K562 (cell line): ENCODE measurements at regions not wholly inside any gene's neighbourhood (a gene's known extent, or its start where the extent isn't known, plus 50 kb on each side); places are given as distances from the start of the nearest gene placed in this dataset.

ENCODE experiments used
- ATAC-seq: fragments of 200-7000 bp; cut with Tn5 transposase; 3 replicates; pipeline ENCODE4 v1.9.1; 2020; ENCODE audit warnings: moderate library complexity
- BruUV-seq: library from RNA; stranded (reverse); fragments of 400-500 nt; replicated peaks from 2 replicates; lab custom pipeline; 2021; lab: Mats Ljungman, UMichigan
- CTCF ChIA-PET: fragments of 300-600 bp; formaldehyde crosslinking; extraction: SDS; loops from one replicate; lab custom pipeline; 2021; ENCODE audit warnings: low intra/inter-chr PET ratio; lab: Yijun Ruan, JAX
- POLR2A ChIA-PET: fragments of 300-600, 350-650 bp; sonication (Branson Sonifier 250); formaldehyde crosslinking; extraction: SDS; loops from one replicate; lab custom pipeline; 2021; ENCODE audit warnings: antibody characterized with exemption, inconsistent platforms; lab: Yijun Ruan, JAX
- DNase-seq, 4 experiments: peaks; one replicate each; pipeline versions ENCODE4 v3.0.0 to v3.0.0-alpha.2; 2011 to 2018; ENCODE audit warnings: low spot score in 3 of 4, mixed read lengths in 3 of 4; ENCODE audit errors: extremely low read depth in 1 of 4
- FAIRE-seq: peaks from 2 replicates; lab custom pipeline; 2011; peaks lifted over from hg19 to GRCh38; lab: Jason Lieb, UNC
- H2AFZ ChIP-seq: 2 replicates; pipeline ENCODE4 v1.6.0; 2011; ENCODE audit warnings: low read depth, low read length, control low read depth, inconsistent platforms
- H3K27ac ChIP-seq: fragments of 200-600 bp; 3 replicates; pipeline ENCODE4 v1.8.0; 2011; ENCODE audit warnings: low read depth, mild to moderate bottlenecking, control low read depth, inconsistent platforms, low read length, moderate library complexity, mixed read lengths; ENCODE audit errors: extremely low read depth
- H3K27me3 ChIP-seq, 2 experiments: fragments of 300-600 bp in 1 of 2; 2 replicates in 1 of 2; 3 replicates in 1 of 2; pipeline versions ENCODE4 v1.6.0 to v1.8.0; 2011; ENCODE audit warnings: inconsistent platforms in 2 of 2, low read length in 2 of 2, mild to moderate bottlenecking in 1 of 2, mixed read lengths in 1 of 2, moderate library complexity in 1 of 2; ENCODE audit not compliant: control insufficient read depth in 2 of 2, insufficient read depth in 2 of 2
- H3K36me3 ChIP-seq: fragments of 300-600 bp; 3 replicates; pipeline ENCODE4 v1.8.0; 2011; ENCODE audit warnings: mild to moderate bottlenecking, low read length, inconsistent platforms; ENCODE audit not compliant: control insufficient read depth, insufficient read depth
- H3K4me1 ChIP-seq, 2 experiments: fragments of 200-600 bp in 1 of 2; replicated peaks in 1 of 2; 2 replicates in 1 of 2; 3 replicates in 1 of 2; pipeline versions ENCODE4 v1.5.1 to v1.8.0; 2011; ENCODE audit warnings: inconsistent platforms in 2 of 2, low read length in 2 of 2, mild to moderate bottlenecking in 1 of 2, mixed read lengths in 1 of 2, moderate library complexity in 1 of 2; ENCODE audit not compliant: control insufficient read depth in 2 of 2, insufficient read depth in 2 of 2
- H3K4me2 ChIP-seq: 2 replicates; pipeline ENCODE4 v1.6.1; 2011; ENCODE audit warnings: low read length, control low read depth, inconsistent platforms, mixed read lengths; ENCODE audit not compliant: insufficient read depth
- H3K4me3 ChIP-seq: fragments of 200-600 bp; sonication (generic), shearing (Covaris generic); 2 replicates; pipeline ENCODE4 v1.5.1; 2016; ENCODE audit warnings: control low read depth, inconsistent platforms
- H3K79me2 ChIP-seq: fragments of 200-600 bp; 3 replicates; pipeline ENCODE4 v1.8.0; 2011; ENCODE audit warnings: low read length, inconsistent platforms; ENCODE audit not compliant: control insufficient read depth, insufficient read depth
- H3K9ac ChIP-seq, 2 experiments: 2 replicates each; pipeline versions ENCODE4 v1.6.0 to v1.6.1; 2011; ENCODE audit warnings: low read depth in 2 of 2, low read length in 2 of 2, control low read depth in 1 of 2, inconsistent platforms in 1 of 2, mild to moderate bottlenecking in 1 of 2, mixed read lengths in 1 of 2; ENCODE audit not compliant: insufficient read depth in 1 of 2
- H3K9me1 ChIP-seq: one replicate; pipeline ENCODE4 v1.6.0; 2011; ENCODE audit warnings: inconsistent platforms, mild to moderate bottlenecking, low read length, moderate library complexity; ENCODE audit not compliant: control insufficient read depth, insufficient read depth
- H3K9me3 ChIP-seq: replicated peaks from 2 replicates; pipeline ENCODE4 v1.5.1; 2011; ENCODE audit warnings: low read depth, low read length, inconsistent platforms; ENCODE audit not compliant: control insufficient read depth, insufficient read depth
- H4K20me1 ChIP-seq: replicated peaks from 2 replicates; pipeline ENCODE4 v1.6.1; 2011; ENCODE audit warnings: low read length, inconsistent platforms, mixed read lengths; ENCODE audit not compliant: control insufficient read depth, insufficient read depth
- ATF2 ChIP-seq: sonication (generic); formaldehyde crosslinking; IDR thresholded peaks from 2 replicates; pipeline ENCODE4 v1.8.1; 2022; ENCODE audit warnings: missing genetic modification reagents
- ELF2 ChIP-seq: fragments of 250-450 bp; sonication (Bioruptor Pico); IDR thresholded peaks from 2 replicates; pipeline ENCODE4 v1.5.0; 2021; ENCODE audit warnings: mild to moderate bottlenecking
- HES1 ChIP-seq: fragments of 450-650 bp; IDR thresholded peaks from 2 replicates; pipeline ENCODE4 v1.6.1; 2016; ENCODE audit warnings: low read depth, mild to moderate bottlenecking, moderate library complexity
- MLX ChIP-seq, 2 experiments: fragments of 450-650 bp in 1 of 2; sonication (generic) in 1 of 2; formaldehyde crosslinking; conservative IDR thresholded peaks; 2 replicates each; pipeline versions ENCODE4 v1.4.0 to v1.8.1; 2020 to 2022; ENCODE audit warnings: mild to moderate bottlenecking in 1 of 2, missing genetic modification reagents in 1 of 2
- NELFE ChIP-seq: IDR thresholded peaks from 2 replicates; pipeline ENCODE4 v1.6.1; 2011; ENCODE audit warnings: mild to moderate bottlenecking; ENCODE audit not compliant: insufficient read depth, insufficient read length
- PCBP2 ChIP-seq: fragments of 200-400 bp; formaldehyde crosslinking; IDR thresholded peaks from 2 replicates; pipeline ENCODE4 v1.6.1; 2018; ENCODE audit warnings: low read length, low read depth, mild to moderate bottlenecking, moderate library complexity; ENCODE audit not compliant: poor library complexity, severe bottlenecking
- POLR3G ChIP-seq: IDR thresholded peaks from 2 replicates; pipeline ENCODE4 v1.6.1; 2011; ENCODE audit not compliant: insufficient read length, insufficient replicate concordance; ENCODE audit errors: extremely low read depth
- ZNF124 ChIP-seq: sonication (generic); formaldehyde crosslinking; IDR thresholded peaks from 2 replicates; pipeline ENCODE4 v1.8.1; 2022; ENCODE audit warnings: missing genetic modification reagents
- ZNF239 ChIP-seq: fragments of 250-450 bp; sonication (Bioruptor Pico); IDR thresholded peaks from 2 replicates; pipeline ENCODE4 v1.4.0; 2020; ENCODE audit warnings: mild to moderate bottlenecking
- ZNF518B ChIP-seq: fragments of 250-450 bp; sonication (Bioruptor Pico); IDR thresholded peaks from 2 replicates; pipeline ENCODE4 v1.5.0; 2021; ENCODE audit warnings: mild to moderate bottlenecking, moderate library complexity
- WGBS: fragments of 100-300 bp; shearing (Covaris generic); methylation state at CpG from one replicate; pipeline ENCODE4 v1.1.6; 2016; ENCODE audit warnings: low coverage, mixed read lengths; ENCODE audit not compliant: insufficient coverage; ENCODE audit errors: missing lambda C conversion rate; 5-methylcytosine and 5-hydroxymethylcytosine counted together
- in situ Hi-C: fragments of 300-500 bp; cut with MboI; formaldehyde crosslinking; loops from 4 replicates; pipeline ENCODE4 v1.15.0; 2018; ENCODE audit warnings: inconsistent platforms, mixed read lengths
- intact Hi-C: fragments of 100-400 bp; cut with micrococcal nuclease; formaldehyde crosslinking; loops from 2 replicates; pipeline ENCODE4 v1.14.2; 2022
- TF ChIP-seq, protein P1 (sequence below): sonication (generic); formaldehyde crosslinking; IDR thresholded peaks from 2 replicates; pipeline ENCODE4 v1.8.0; 2022; ENCODE audit warnings: missing genetic modification reagents, mild to moderate bottlenecking, borderline replicate concordance
- TF ChIP-seq, protein P2 (sequence below): IDR thresholded peaks from 2 replicates; pipeline ENCODE4 v1.6.1; 2016; ENCODE audit warnings: missing genetic modification characterization, missing compliant biosample characterization

- Histone ChIP-seq H3K27me3 (no peaks in the 10 kb centered on the region), H3K4me2 (no peak overlapping the region), H3K9me3 (no peaks in the 10 kb centered on the region), H3K9me1 (no peaks in the 10 kb centered on the region), H4K20me1 (no peaks in the 10 kb centered on the region), H3K27ac (no peak overlapping the region), H2AFZ (no peak overlapping the region), H3K36me3 (no peaks in the 10 kb centered on the region), H3K9ac (no peak overlapping the region), H3K4me3 (no peak overlapping the region), H3K4me1 (no peaks in the 10 kb centered on the region), H3K79me2 (no peaks in the 10 kb centered on the region)
- CTCF ChIA-PET, result no interaction called here
- 6% methylated on average over 2 of the region's 2 CpGs for WGBS
- BruUV-seq, result no TSS peak
- POLR2A ChIA-PET, result no interaction called here
- no peak for ATAC-seq
- in situ Hi-C loops (no loop called here), intact Hi-C loops (no loop called here)
- no peak for FAIRE-seq
- no peak for DNase-seq
- TF ChIP-seq NELFE (no peak), ATF2 (CRISPR knock-in tag) (no peak), HES1 (no peak), ELF2 (no peak), ZNF239 (CRISPR knock-in tag) (no peak), ZNF124 (CRISPR knock-in tag) (no peak), PCBP2 (no peak), POLR3G (no peak), MLX (CRISPR knock-in tag; conservative IDR thresholded peaks at IDR 0.05) (no peak), ZNF518B (CRISPR knock-in tag) (no peak)
- TF ChIP-seq, protein P1, sequence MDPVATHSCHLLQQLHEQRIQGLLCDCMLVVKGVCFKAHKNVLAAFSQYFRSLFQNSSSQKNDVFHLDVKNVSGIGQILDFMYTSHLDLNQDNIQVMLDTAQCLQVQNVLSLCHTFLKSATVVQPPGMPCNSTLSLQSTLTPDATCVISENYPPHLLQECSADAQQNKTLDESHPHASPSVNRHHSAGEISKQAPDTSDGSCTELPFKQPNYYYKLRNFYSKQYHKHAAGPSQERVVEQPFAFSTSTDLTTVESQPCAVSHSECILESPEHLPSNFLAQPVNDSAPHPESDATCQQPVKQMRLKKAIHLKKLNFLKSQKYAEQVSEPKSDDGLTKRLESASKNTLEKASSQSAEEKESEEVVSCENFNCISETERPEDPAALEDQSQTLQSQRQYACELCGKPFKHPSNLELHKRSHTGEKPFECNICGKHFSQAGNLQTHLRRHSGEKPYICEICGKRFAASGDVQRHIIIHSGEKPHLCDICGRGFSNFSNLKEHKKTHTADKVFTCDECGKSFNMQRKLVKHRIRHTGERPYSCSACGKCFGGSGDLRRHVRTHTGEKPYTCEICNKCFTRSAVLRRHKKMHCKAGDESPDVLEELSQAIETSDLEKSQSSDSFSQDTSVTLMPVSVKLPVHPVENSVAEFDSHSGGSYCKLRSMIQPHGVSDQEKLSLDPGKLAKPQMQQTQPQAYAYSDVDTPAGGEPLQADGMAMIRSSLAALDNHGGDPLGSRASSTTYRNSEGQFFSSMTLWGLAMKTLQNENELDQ (CRISPR knock-in tag), result no peak
- TF ChIP-seq, protein P2, sequence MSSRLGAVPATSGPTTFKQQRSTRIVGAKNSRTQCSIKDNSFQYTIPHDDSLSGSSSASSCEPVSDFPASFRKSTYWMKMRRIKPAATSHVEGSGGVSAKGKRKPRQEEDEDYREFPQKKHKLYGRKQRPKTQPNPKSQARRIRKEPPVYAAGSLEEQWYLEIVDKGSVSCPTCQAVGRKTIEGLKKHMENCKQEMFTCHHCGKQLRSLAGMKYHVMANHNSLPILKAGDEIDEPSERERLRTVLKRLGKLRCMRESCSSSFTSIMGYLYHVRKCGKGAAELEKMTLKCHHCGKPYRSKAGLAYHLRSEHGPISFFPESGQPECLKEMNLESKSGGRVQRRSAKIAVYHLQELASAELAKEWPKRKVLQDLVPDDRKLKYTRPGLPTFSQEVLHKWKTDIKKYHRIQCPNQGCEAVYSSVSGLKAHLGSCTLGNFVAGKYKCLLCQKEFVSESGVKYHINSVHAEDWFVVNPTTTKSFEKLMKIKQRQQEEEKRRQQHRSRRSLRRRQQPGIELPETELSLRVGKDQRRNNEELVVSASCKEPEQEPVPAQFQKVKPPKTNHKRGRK (tag), result no peak
Observed at GRCh38 chr12:13635709-13636108, 345.7 kb downstream of the GRIN2B start.
